Chondrocyte (in vitro differentiated cells): ENCODE measurements at regions not wholly inside any gene's neighbourhood (a gene's known extent, or its start where the extent isn't known, plus 50 kb on each side); places are given as distances from the start of the nearest gene placed in this dataset.

Experiments
- DNase-seq: peaks from one replicate; pipeline ENCODE4 v3.0.0; 2021; ENCODE audit warnings: mixed read lengths, low spot score
- H3K27ac Mint-ChIP-seq: one replicate; pipeline ENCODE4 v1.8.0; 2021; ENCODE audit warnings: mild to moderate bottlenecking, moderate library complexity, mixed read lengths; ENCODE audit not compliant: unreplicated experiment
- H3K27me3 Mint-ChIP-seq: 2 replicates; pipeline ENCODE4 v1.8.0; 2021; ENCODE audit warnings: low read depth, mixed read lengths
- H3K36me3 Mint-ChIP-seq: 2 replicates; pipeline ENCODE4 v1.8.0; 2021; ENCODE audit warnings: low read depth, mixed read lengths
- H3K4me1 Mint-ChIP-seq: 2 replicates; pipeline ENCODE4 v1.8.0; 2021; ENCODE audit warnings: low read depth, mild to moderate bottlenecking, mixed read lengths
- H3K4me3 Mint-ChIP-seq: one replicate; pipeline ENCODE4 v1.8.0; 2021; ENCODE audit warnings: mild to moderate bottlenecking, moderate library complexity, mixed read lengths; ENCODE audit not compliant: unreplicated experiment
- H3K9me3 Mint-ChIP-seq: 2 replicates; pipeline ENCODE4 v1.8.0; 2021; ENCODE audit warnings: low read depth, mixed read lengths
- TF ChIP-seq, protein P1 (sequence below): fragments of 200-600 bp; sonication (generic); IDR thresholded peaks from 2 replicates; pipeline ENCODE4 v1.5.0; 2021; ENCODE audit warnings: antibody characterized with exemption, mild to moderate bottlenecking, moderate library complexity

DNA sequence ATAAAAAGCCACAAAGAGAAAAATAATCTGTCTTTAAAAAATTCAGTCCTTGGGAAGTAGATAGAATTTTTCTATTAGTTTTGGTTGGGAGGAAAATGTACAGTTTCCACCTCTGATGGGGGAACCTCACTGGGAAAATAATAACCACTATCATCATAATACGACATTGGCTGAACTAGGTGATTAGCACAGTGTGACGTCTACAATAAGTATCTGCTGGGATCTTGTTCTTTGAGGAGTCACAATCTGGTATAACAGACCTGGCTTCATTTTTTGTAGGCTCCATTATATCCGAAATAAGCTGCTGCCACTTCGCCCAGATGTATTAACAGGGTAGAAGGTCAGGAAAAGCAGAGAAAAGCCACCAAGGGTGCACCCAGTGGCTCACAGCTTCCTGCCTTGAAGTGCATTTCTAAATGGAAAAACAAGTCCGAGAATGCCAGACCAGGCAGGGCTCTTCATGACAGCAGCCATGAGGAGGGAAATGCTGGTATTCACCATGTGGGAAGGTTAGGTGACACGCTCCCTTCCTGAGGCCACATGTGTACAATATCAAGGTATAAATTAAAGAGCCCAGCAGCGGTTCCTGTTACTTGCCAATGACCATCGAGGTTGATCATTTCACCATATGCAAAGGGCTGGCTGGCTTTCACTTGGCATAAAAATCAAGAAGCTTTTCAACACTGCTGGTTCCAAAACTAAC is 152.8 kb downstream of the PRELID2 start:
- TF ChIP-seq, protein P1, sequence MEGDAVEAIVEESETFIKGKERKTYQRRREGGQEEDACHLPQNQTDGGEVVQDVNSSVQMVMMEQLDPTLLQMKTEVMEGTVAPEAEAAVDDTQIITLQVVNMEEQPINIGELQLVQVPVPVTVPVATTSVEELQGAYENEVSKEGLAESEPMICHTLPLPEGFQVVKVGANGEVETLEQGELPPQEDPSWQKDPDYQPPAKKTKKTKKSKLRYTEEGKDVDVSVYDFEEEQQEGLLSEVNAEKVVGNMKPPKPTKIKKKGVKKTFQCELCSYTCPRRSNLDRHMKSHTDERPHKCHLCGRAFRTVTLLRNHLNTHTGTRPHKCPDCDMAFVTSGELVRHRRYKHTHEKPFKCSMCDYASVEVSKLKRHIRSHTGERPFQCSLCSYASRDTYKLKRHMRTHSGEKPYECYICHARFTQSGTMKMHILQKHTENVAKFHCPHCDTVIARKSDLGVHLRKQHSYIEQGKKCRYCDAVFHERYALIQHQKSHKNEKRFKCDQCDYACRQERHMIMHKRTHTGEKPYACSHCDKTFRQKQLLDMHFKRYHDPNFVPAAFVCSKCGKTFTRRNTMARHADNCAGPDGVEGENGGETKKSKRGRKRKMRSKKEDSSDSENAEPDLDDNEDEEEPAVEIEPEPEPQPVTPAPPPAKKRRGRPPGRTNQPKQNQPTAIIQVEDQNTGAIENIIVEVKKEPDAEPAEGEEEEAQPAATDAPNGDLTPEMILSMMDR, result no peak
- Mint-ChIP-seq H3K36me3 (no peaks in the 10 kb centered on the region), H3K4me3 (no peak overlapping the region), H3K9me3 (no peaks in the 10 kb centered on the region), H3K4me1 (peaks cover 16% of the 10 kb centered on the region), H3K27me3 (no peaks in the 10 kb centered on the region), H3K27ac (no peak overlapping the region)
- DNase-seq, result no peak

DNA sequence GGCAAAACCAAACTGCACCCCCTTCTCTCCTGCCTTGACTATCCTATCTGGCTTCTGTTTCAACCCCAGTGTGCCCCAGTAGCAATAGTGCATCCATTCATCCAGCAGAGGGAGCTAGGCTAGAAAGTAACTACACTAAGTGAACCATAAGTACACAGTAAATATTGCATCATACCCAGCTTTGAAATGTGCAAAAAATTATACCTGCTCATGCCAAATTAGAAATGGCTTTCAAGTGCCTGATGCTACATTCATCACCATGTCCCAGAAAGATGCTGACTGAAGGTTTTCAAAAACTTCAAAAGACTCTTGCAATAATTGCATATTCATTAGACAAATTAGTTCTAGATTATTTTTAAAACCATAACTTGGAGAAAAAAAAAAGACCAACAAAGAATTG is 153.5 kb downstream of the PRELID2 start:
- Mint-ChIP-seq H3K27me3 (no peaks in the 10 kb centered on the region), H3K27ac (peak overlapping the region; percentile 24), H3K36me3 (no peaks in the 10 kb centered on the region), H3K4me1 (peaks cover 16% of the 10 kb centered on the region), H3K9me3 (no peaks in the 10 kb centered on the region), H3K4me3 (no peak overlapping the region)
- TF ChIP-seq, protein P1, result peak; percentile 83
- DNase-seq, result no peak

DNA sequence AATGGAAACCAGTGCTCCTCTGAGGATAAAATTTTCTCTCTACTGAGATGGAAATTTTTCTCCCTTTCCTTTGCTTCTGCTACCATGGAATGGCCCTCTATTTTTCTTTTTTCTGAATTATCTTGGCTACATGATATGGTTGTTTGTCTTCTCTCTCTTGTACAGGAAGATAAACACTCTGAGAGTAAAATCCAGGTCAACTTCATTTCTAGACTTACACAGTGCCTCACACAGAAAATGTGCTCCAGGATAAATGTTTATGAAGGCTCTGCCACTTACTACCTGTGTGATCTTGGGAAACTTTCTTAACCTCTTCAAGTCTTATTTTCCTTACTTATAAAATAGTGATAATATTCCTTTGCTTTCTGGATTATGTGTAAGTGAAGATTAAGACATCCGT is 153.9 kb downstream of the PRELID2 start:
- Mint-ChIP-seq H3K27me3 (no peaks in the 10 kb centered on the region), H3K4me3 (no peak overlapping the region), H3K36me3 (no peaks in the 10 kb centered on the region), H3K27ac (no peak overlapping the region), H3K4me1 (peaks cover 16% of the 10 kb centered on the region), H3K9me3 (no peaks in the 10 kb centered on the region)
- no peak for DNase-seq
- TF ChIP-seq, protein P1, result no peak

DNA sequence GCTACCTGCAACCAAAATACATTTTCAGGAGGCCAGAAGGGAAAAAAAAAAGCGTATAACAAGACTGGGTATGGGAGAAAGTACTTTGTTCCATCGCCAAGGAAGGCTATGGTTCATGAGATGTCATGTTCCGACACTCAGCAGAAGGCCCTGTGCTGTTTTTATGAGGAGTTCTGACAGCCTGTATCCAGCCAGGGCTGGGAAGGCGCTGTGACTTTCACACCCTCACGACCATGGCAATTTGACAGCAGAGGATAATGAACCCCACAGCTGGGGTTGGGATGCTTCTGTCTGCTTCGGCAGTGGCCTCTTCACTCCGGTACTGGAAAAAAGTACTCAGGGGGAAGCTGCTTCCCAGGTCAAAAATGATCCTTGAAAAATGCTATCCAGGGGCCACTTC is 154.4 kb downstream of the PRELID2 start:
- Mint-ChIP-seq H3K9me3 (no peaks in the 10 kb centered on the region), H3K4me1 (peaks cover 16% of the 10 kb centered on the region), H3K36me3 (no peaks in the 10 kb centered on the region), H3K27me3 (no peaks in the 10 kb centered on the region), H3K4me3 (no peak overlapping the region), H3K27ac (no peak overlapping the region)
- DNase-seq, result no peak
- TF ChIP-seq, protein P1, result no peak

DNA sequence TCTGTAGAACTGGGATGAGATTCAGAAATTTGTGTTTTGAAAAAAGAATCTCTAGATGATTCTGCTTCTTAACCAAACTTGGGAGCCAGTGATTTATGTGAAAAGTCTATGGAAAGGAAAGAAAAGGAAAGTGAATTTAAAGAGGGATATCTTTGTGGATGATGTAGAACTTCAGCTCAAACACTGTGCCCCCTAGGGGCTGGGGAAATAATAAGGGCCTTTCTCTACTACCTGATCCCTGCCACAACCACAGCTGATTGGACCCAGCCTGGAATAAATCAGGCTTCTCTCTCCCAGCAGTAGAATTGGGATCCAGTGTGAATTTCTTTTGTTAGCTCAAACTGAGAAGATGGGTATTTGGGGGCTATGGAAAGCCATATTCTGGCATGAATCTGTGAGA is 155.0 kb downstream of the PRELID2 start:
- Mint-ChIP-seq H3K36me3 (no peaks in the 10 kb centered on the region), H3K27me3 (no peaks in the 10 kb centered on the region), H3K9me3 (no peaks in the 10 kb centered on the region), H3K27ac (no peak overlapping the region), H3K4me3 (no peak overlapping the region), H3K4me1 (peaks cover 16% of the 10 kb centered on the region)
- no peak for DNase-seq
- TF ChIP-seq, protein P1, result peak; percentile 28
